ENCODE measurements at regions not wholly inside any gene's neighbourhood (a gene's known extent, or its start where the extent isn't known, plus 50 kb on each side); places are given as distances from the start of the nearest gene placed in this dataset.

DNA sequence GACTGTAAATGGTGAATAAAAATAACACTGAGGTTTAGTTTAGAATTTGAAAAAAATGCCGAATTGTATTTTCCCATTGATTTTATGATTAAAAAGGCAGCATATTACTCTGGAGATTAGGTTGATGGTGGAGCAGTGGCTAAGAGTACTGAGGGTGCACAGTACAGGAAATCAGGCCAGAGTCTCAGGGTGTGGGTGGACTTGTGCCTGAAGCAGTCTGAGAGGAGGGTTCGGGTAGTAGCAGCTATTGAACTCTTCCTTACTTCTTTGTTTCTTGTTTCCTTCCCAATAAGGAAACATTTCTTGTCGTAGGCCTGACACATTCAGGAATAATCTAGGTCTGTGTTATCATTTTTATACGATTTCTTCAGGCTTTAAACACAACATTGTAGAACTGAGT, 319.0 kb upstream of the MBL2 start:
- H3K27ac ChIP-seq, result no peak overlapping the region

DNA sequence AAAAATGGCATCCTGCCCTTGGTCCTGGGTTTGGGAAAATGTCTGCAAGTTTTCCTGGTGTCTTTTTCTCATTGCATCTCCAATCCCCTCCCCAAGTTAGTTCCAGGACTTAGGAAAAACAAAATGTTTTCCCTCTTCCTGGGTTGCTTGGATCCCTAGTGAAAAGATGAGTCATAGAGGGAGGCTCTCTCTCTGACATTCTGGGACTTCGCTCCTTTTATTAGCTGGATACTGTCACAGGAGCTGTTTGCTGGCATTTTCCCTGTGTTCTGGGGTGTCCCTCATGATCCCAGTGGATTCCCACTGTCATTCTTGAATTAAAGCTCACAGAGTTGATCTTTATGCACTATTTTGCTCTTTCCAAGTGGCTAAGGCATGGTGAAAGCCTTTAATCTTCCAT, 316.4 kb upstream of the MBL2 start:
- TF ChIP-seq, protein P1, sequence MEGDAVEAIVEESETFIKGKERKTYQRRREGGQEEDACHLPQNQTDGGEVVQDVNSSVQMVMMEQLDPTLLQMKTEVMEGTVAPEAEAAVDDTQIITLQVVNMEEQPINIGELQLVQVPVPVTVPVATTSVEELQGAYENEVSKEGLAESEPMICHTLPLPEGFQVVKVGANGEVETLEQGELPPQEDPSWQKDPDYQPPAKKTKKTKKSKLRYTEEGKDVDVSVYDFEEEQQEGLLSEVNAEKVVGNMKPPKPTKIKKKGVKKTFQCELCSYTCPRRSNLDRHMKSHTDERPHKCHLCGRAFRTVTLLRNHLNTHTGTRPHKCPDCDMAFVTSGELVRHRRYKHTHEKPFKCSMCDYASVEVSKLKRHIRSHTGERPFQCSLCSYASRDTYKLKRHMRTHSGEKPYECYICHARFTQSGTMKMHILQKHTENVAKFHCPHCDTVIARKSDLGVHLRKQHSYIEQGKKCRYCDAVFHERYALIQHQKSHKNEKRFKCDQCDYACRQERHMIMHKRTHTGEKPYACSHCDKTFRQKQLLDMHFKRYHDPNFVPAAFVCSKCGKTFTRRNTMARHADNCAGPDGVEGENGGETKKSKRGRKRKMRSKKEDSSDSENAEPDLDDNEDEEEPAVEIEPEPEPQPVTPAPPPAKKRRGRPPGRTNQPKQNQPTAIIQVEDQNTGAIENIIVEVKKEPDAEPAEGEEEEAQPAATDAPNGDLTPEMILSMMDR (IDR thresholded peaks at IDR 0.05 in 4 of 5, conservative IDR thresholded peaks at IDR 0.05 in 1 of 5), result no peak
- no peak for TF ChIP-seq POLR2A (IDR thresholded peaks at IDR 0.05)
- H3K36me3 ChIP-seq, result no peaks in the 10 kb centered on the region
- no peaks in the 10 kb centered on the region for H3K9me3 ChIP-seq
- ATAC-seq (no peak), DNase-seq (no peak)
- no peak overlapping the region for H3K27ac ChIP-seq
- intact Hi-C loops (cut with DNase I; ENCODE audit: low total_unique reads) (no loop called here), in situ Hi-C loops (cut with MboI; ENCODE audit: low sequenced_read_pairs in 4 of 4) (no loop called here)
- H3K4me1 ChIP-seq, result no peaks in the 10 kb centered on the region
- H3K4me3 ChIP-seq, result no peak overlapping the region
- no peaks in the 10 kb centered on the region for H3K27me3 ChIP-seq

More for the DNA sequence above, 319.0 kb upstream of the MBL2 start:
- no peak for DNase-seq
- in situ Hi-C loops (cut with MboI; ENCODE audit: low sequenced_read_pairs in 4 of 4) (no loop called here), intact Hi-C loops (cut with DNase I; ENCODE audit: low total_unique reads) (no loop called here)
- Histone ChIP-seq H3K9me3 (no peaks in the 10 kb centered on the region), H3K4me1 (no peaks in the 10 kb centered on the region), H3K4me3 (no peak overlapping the region), H3K27me3 (no peaks in the 10 kb centered on the region), H3K36me3 (no peaks in the 10 kb centered on the region)
- no peak for ATAC-seq
- no peak for TF ChIP-seq POLR2A (IDR thresholded peaks at IDR 0.05)
- TF ChIP-seq, protein P1 (IDR thresholded peaks at IDR 0.05 in 4 of 5, conservative IDR thresholded peaks at IDR 0.05 in 1 of 5), result no peak

DNA sequence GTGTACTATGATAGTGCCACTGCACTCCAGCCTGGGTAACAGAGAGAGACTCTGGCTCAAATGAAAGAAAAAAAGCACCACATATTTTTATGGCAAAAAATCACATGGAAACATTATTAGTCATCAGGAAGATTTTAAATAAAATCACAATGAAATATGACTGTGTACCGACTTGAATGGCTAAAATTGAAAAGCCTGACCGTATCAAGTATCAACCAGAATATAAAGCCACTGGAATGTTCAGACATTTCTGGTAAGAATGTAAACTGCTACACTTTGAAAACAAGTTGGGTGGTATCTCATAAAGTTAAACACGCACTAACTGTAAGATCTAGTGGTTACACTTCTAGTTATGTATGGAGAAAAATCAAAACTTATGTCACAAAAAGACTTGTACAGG, 306.7 kb upstream of the MBL2 start:
- Histone ChIP-seq H3K9me3 (no peaks in the 10 kb centered on the region), H3K27ac (no peak overlapping the region)

GRCh38 chr10:53076948-53077347, 304.4 kb upstream of the MBL2 start:
- H3K27me3 ChIP-seq, result no peaks in the 10 kb centered on the region
- no peak for ATAC-seq
- intact Hi-C loops (cut with DNase I; ENCODE audit: low total_unique reads), result no loop called here
- H3K9me3 ChIP-seq, result no peaks in the 10 kb centered on the region
- no peak for DNase-seq
- H3K4me3 ChIP-seq, result no peak overlapping the region
- H3K4me1 ChIP-seq, result no peaks in the 10 kb centered on the region
- no peak overlapping the region for H3K27ac ChIP-seq
- no peak for TF ChIP-seq POLR2A (IDR thresholded peaks at IDR 0.05)
- TF ChIP-seq, protein P1 (IDR thresholded peaks at IDR 0.05 in 4 of 5, conservative IDR thresholded peaks at IDR 0.05 in 1 of 5), result no peak
- in situ Hi-C loops (cut with MboI; ENCODE audit: low sequenced_read_pairs in 4 of 4), result no loop called here
- no peaks in the 10 kb centered on the region for H3K36me3 ChIP-seq

More for the DNA sequence above, 306.7 kb upstream of the MBL2 start:
- TF ChIP-seq, protein P1 (IDR thresholded peaks at IDR 0.05 in 4 of 5, conservative IDR thresholded peaks at IDR 0.05 in 1 of 5), result no peak
- no peak for TF ChIP-seq POLR2A (IDR thresholded peaks at IDR 0.05)
- in situ Hi-C loops (cut with MboI; ENCODE audit: low sequenced_read_pairs in 4 of 4), result no loop called here
- no peak overlapping the region for H3K4me3 ChIP-seq
- DNase-seq (no peak), ATAC-seq (no peak)
- intact Hi-C loops (cut with DNase I; ENCODE audit: low total_unique reads), result no loop called here
- H3K4me1 ChIP-seq, result no peaks in the 10 kb centered on the region
- no peaks in the 10 kb centered on the region for H3K27me3 ChIP-seq
- H3K36me3 ChIP-seq, result no peaks in the 10 kb centered on the region

DNA sequence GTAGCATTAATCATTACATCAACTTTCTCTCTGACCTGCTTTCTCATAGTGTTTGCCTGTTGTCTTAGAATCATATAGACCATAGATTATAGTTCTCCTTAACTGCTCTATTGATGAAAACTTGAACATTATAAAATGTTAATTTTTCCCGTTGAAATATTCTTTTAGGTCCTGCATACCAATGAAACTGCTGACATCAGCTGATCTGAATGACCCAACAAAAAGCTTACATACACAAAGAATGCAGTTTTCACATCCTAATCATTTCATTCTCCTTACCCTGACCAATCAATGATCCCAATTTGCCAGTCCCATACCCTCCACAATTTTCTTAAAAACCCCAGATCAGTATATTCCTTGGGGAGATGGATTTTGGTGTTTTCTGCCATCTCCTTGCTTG, 302.9 kb upstream of the MBL2 start:
- Histone ChIP-seq H3K4me1 (no peaks in the 10 kb centered on the region), H3K27me3 (no peaks in the 10 kb centered on the region), H3K27ac (no peak overlapping the region), H3K4me3 (no peak overlapping the region), H3K36me3 (no peaks in the 10 kb centered on the region), H3K9me3 (no peaks in the 10 kb centered on the region)
- ATAC-seq (no peak), DNase-seq (no peak)
- intact Hi-C loops (cut with DNase I; ENCODE audit: low total_unique reads), result no loop called here
- TF ChIP-seq, protein P1 (IDR thresholded peaks at IDR 0.05 in 4 of 5, conservative IDR thresholded peaks at IDR 0.05 in 1 of 5), result no peak
- TF ChIP-seq POLR2A (IDR thresholded peaks at IDR 0.05), result no peak
- in situ Hi-C loops (cut with MboI; ENCODE audit: low sequenced_read_pairs in 4 of 4), result no loop called here
